Fibroblast of upper back skin (primary cell): ENCODE measurements at regions not wholly inside any gene's neighbourhood (a gene's known extent, or its start where the extent isn't known, plus 50 kb on each side); places are given as distances from the start of the nearest gene placed in this dataset.

Source experiments
- DNase-seq: peaks from one replicate; pipeline ENCODE4 v3.0.0-alpha.2; 2013

GRCh38 chr18:3360211-3360610, 89.8 kb upstream of the TGIF1 start:
- no peak for DNase-seq

- peak; percentile 80 for DNase-seq
These were observed 82.4 kb upstream of the TGIF1 start for GRCh38 chr18:3367491-3368091.

GRCh38 chr18:3368193-3368592, 81.8 kb upstream of the TGIF1 start:
- peak; percentile 89 for DNase-seq

- DNase-seq = no peak
These were observed 70.3 kb upstream of the TGIF1 start for GRCh38 chr18:3379685-3380084.

GRCh38 chr18:3380384-3380961, 69.5 kb upstream of the TGIF1 start:
- peak; percentile 58 for DNase-seq

- no peak for DNase-seq
These were observed 66.5 kb upstream of the TGIF1 start for GRCh38 chr18:3383381-3383915.

- no peak for DNase-seq
These were observed 65.1 kb upstream of the TGIF1 start for GRCh38 chr18:3384664-3385563.

GRCh38 chr18:3388323-3388722, 61.6 kb upstream of the TGIF1 start:
- no peak for DNase-seq

GRCh38 chr18:3388980-3389379, 61.0 kb upstream of the TGIF1 start:
- DNase-seq = no peak

- no peak for DNase-seq
These were observed 60.0 kb upstream of the TGIF1 start for GRCh38 chr18:3389977-3390376.

GRCh38 chr18:3391704-3392466, 58.1 kb upstream of the TGIF1 start:
- DNase-seq = no peak

GRCh38 chr18:3392467-3392855, 57.5 kb upstream of the TGIF1 start:
- no peak for DNase-seq

GRCh38 chr18:3394648-3395047, 55.3 kb upstream of the TGIF1 start:
- no peak for DNase-seq

- DNase-seq = no peak
These were observed 54.5 kb upstream of the TGIF1 start for GRCh38 chr18:3395466-3395865.

GRCh38 chr18:3397031-3397750, 52.8 kb upstream of the TGIF1 start:
- no peak for DNase-seq

- DNase-seq = no peak
These were observed 52.2 kb upstream of the TGIF1 start for GRCh38 chr18:3397786-3398185.
